Breast epithelium (tissue), 3 donors: ENCODE measurements at regions not wholly inside any gene's neighbourhood (a gene's known extent, or its start where the extent isn't known, plus 50 kb on each side); places are given as distances from the start of the nearest gene placed in this dataset.

Source experiments
- CTCF ChIP-seq, 3 donors: fragments of 450-650 bp; IDR thresholded peaks; one replicate each; pipeline ENCODE4 v1.5.1; 2016 to 2017; ENCODE audit warnings: antibody characterized with exemption in 3 of 3, mild to moderate bottlenecking in 3 of 3, moderate library complexity in 3 of 3
- POLR2A ChIP-seq: fragments of 450-650 bp; IDR thresholded peaks from one replicate; pipeline ENCODE4 v1.6.1; 2016; ENCODE audit warnings: antibody characterized with exemption, mild to moderate bottlenecking, moderate library complexity

DNA sequence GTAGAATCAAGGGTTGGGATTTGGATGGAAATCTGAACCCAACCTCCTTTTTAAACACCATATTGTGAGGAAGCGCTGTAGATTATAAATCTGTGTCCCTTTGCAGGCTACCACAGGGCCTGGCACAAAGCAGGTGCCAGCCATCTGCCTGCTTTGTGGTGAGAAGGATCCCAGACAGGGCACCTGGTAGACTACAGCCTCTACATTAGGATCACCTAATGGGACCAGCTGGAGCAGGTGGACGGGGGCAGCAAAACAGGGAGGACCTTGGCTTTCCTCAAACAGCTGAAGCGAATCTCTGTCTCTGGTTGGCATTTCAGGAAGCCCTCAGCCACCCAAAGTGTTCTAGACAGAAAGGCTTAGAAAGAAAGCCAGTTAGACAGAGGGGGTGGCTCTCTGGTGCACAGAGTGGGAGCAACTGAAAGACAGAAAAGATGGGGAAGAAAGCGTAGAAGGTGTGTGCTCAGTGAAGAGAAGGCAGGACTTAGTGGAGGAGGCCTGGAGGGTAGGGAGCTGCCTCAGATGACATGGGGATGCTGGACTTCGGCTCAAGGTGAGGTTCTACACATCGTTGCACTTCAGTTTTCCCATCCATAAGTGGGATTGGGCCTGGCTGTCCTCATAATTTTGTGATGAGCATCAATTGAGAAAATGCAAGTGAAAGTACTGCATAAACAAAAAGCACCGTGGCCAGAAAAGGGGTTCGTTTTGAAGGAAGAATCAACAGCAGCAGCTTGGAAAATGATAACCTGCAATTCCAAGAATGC, 350.8 kb downstream of the CYRIA start:
- TF ChIP-seq CTCF (IDR thresholded peaks at IDR 0.05) (no peak), POLR2A (no peak)
